ENCODE measurements at regions not wholly inside any gene's neighbourhood (a gene's known extent, or its start where the extent isn't known, plus 50 kb on each side); places are given as distances from the start of the nearest gene placed in this dataset.

GRCh38 chr10:106405141-106405540 lies 759.4 kb downstream of the SORCS1 start:
- no peak overlapping the region for H3K4me3 ChIP-seq

GRCh38 chr10:106402458-106402857 lies 762.0 kb downstream of the SORCS1 start:
- no peak for DNase-seq (ENCODE audit: low read depth in 1 of 2, low spot score in 1 of 2)

More at GRCh38 chr10:106405141-106405540, 759.4 kb downstream of the SORCS1 start:
- H3K9me3 ChIP-seq (ENCODE audit: low read depth), result no peaks in the 10 kb centered on the region
- no peak overlapping the region for H3K27ac ChIP-seq
- H3K4me1 ChIP-seq (ENCODE audit: low read depth), result no peaks in the 10 kb centered on the region
- no peak for TF ChIP-seq CTCF (IDR thresholded peaks at IDR 0.05; ENCODE audit: low read depth, low read length)
- H3K36me3 ChIP-seq, result no peaks in the 10 kb centered on the region
- DNase-seq (ENCODE audit: low read depth in 1 of 2, low spot score in 1 of 2), result no peak
- H3K27me3 ChIP-seq, result no peaks in the 10 kb centered on the region

GRCh38 chr10:106401967-106402366 lies 762.5 kb downstream of the SORCS1 start:
- Histone ChIP-seq H3K36me3 (no peaks in the 10 kb centered on the region), H3K27me3 (no peaks in the 10 kb centered on the region), H3K9me3 (ENCODE audit: low read depth) (no peaks in the 10 kb centered on the region), H3K4me3 (no peak overlapping the region), H3K4me1 (ENCODE audit: low read depth) (no peaks in the 10 kb centered on the region), H3K27ac (no peak overlapping the region)
- no peak for TF ChIP-seq CTCF (IDR thresholded peaks at IDR 0.05; ENCODE audit: low read depth, low read length)
- DNase-seq (ENCODE audit: low read depth in 1 of 2, low spot score in 1 of 2), result no peak

More at GRCh38 chr10:106402458-106402857, 762.0 kb downstream of the SORCS1 start:
- Histone ChIP-seq H3K9me3 (ENCODE audit: low read depth) (no peaks in the 10 kb centered on the region), H3K27ac (no peak overlapping the region), H3K4me1 (ENCODE audit: low read depth) (no peaks in the 10 kb centered on the region), H3K36me3 (no peaks in the 10 kb centered on the region), H3K27me3 (no peaks in the 10 kb centered on the region), H3K4me3 (no peak overlapping the region)
- TF ChIP-seq CTCF (IDR thresholded peaks at IDR 0.05; ENCODE audit: low read depth, low read length), result no peak

GRCh38 chr10:106401161-106401560 lies 763.3 kb downstream of the SORCS1 start:
- no peaks in the 10 kb centered on the region for H3K9me3 ChIP-seq (ENCODE audit: low read depth)
- peak in 1 of 2 donors; percentile 38 for DNase-seq (ENCODE audit: low read depth in 1 of 2, low spot score in 1 of 2)
- no peaks in the 10 kb centered on the region for H3K4me1 ChIP-seq (ENCODE audit: low read depth)
- no peaks in the 10 kb centered on the region for H3K27me3 ChIP-seq
- H3K4me3 ChIP-seq, result no peak overlapping the region
- H3K27ac ChIP-seq, result no peak overlapping the region
- peak; percentile 51 for TF ChIP-seq CTCF (IDR thresholded peaks at IDR 0.05; ENCODE audit: low read depth, low read length)
- H3K36me3 ChIP-seq, result no peaks in the 10 kb centered on the region

GRCh38 chr10:106399112-106399511 lies 765.4 kb downstream of the SORCS1 start:
- no peaks in the 10 kb centered on the region for H3K36me3 ChIP-seq
- no peaks in the 10 kb centered on the region for H3K9me3 ChIP-seq (ENCODE audit: low read depth)
- DNase-seq (ENCODE audit: low read depth in 1 of 2, low spot score in 1 of 2), result no peak
- no peak overlapping the region for H3K27ac ChIP-seq
- no peaks in the 10 kb centered on the region for H3K27me3 ChIP-seq
- no peak for TF ChIP-seq CTCF (IDR thresholded peaks at IDR 0.05; ENCODE audit: low read depth, low read length)
- H3K4me3 ChIP-seq, result no peak overlapping the region
- H3K4me1 ChIP-seq (ENCODE audit: low read depth), result no peaks in the 10 kb centered on the region

GRCh38 chr10:106396192-106396591 lies 768.3 kb downstream of the SORCS1 start:
- Histone ChIP-seq H3K27ac (no peak overlapping the region), H3K4me3 (no peak overlapping the region), H3K27me3 (no peaks in the 10 kb centered on the region), H3K9me3 (ENCODE audit: low read depth) (no peaks in the 10 kb centered on the region), H3K4me1 (ENCODE audit: low read depth) (no peaks in the 10 kb centered on the region), H3K36me3 (no peaks in the 10 kb centered on the region)
- no peak for DNase-seq (ENCODE audit: low read depth in 1 of 2, low spot score in 1 of 2)
- TF ChIP-seq CTCF (IDR thresholded peaks at IDR 0.05; ENCODE audit: low read depth, low read length), result no peak
